ENCODE measurements at regions not wholly inside any gene's neighbourhood (a gene's known extent, or its start where the extent isn't known, plus 50 kb on each side); places are given as distances from the start of the nearest gene placed in this dataset.

GRCh38 chrX:7204619-7205018 lies 56.7 kb upstream of the PUDP start:
- no peaks in the 10 kb centered on the region for H3K27me3 ChIP-seq (ENCODE audit: insufficient read depth, insufficient read length)
- H3K4me1 ChIP-seq (ENCODE audit: insufficient read depth, insufficient read length): no peaks in the 10 kb centered on the region
- no peak overlapping the region for H3K9ac ChIP-seq (ENCODE audit: insufficient read length, low read depth)
- H3K4me3 ChIP-seq (ENCODE audit: insufficient read length, low read depth): no peak overlapping the region
- no peak for DNase-seq (ENCODE audit: low read depth, low spot score)
- TF ChIP-seq SUZ12 (IDR thresholded peaks at IDR 0.05; ENCODE audit: extremely low read depth, insufficient read depth, insufficient read length) (no peak), ZNF274 (IDR thresholded peaks at IDR 0.05; ENCODE audit: low read depth, low read length) (no peak), YY1 (IDR thresholded peaks at IDR 0.05; ENCODE audit: insufficient read depth, insufficient read length) (no peak)
- no peaks in the 10 kb centered on the region for H3K36me3 ChIP-seq (ENCODE audit: insufficient read depth, insufficient read length, low read length)
- H3K9me3 ChIP-seq (ENCODE audit: insufficient read depth, low read length): no peaks in the 10 kb centered on the region

DNA sequence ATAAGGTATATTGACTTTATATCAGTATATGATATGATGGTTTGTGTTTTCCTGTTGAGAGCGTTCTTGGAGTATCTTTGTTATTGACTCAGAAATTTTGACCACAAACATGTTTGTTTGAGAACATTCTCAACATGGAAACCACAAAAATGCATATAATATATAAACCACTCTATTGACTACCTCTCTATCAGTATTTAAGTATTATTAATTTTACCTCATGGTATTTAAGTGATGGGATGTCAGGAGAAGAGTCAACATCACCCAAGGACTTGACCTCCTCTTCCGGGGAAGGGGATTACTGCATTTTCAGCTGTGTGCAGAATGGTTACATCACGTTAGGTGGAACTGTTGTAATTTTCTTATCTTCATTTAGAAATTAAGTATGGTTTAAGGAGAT lies 54.3 kb upstream of the PUDP start:
- no peaks in the 10 kb centered on the region for H3K4me1 ChIP-seq (ENCODE audit: insufficient read depth, insufficient read length)
- no peak overlapping the region for H3K4me3 ChIP-seq (ENCODE audit: insufficient read length, low read depth)
- H3K36me3 ChIP-seq (ENCODE audit: insufficient read depth, insufficient read length, low read length): no peaks in the 10 kb centered on the region
- H3K27me3 ChIP-seq (ENCODE audit: insufficient read depth, insufficient read length): no peaks in the 10 kb centered on the region
- no peak for DNase-seq (ENCODE audit: low read depth, low spot score)
- no peaks in the 10 kb centered on the region for H3K9me3 ChIP-seq (ENCODE audit: insufficient read depth, low read length)
- no peak overlapping the region for H3K9ac ChIP-seq (ENCODE audit: insufficient read length, low read depth)
- TF ChIP-seq SUZ12 (IDR thresholded peaks at IDR 0.05; ENCODE audit: extremely low read depth, insufficient read depth, insufficient read length): no peak
- no peak for TF ChIP-seq ZNF274 (IDR thresholded peaks at IDR 0.05; ENCODE audit: low read depth, low read length)
- TF ChIP-seq YY1 (IDR thresholded peaks at IDR 0.05; ENCODE audit: insufficient read depth, insufficient read length): no peak

DNA sequence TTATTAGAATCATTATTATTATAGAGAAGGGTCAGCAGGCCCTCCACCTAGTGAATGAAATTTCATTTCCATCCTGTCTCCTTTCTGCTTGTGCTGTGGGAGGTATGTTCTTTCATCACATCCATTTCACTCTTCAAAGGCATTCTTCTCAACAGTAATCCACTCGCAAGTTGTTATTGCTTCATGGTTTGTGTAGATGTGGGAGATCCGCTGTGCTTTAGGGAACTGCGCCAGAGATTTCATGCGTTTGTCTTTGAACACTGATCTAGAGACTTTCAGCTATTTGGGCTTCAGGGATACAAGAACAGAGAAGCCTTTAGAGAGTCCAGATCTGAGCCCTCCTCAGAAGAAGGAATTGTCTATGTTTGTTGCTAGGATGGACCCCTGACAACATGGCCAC lies 53.5 kb upstream of the PUDP start:
- Histone ChIP-seq H3K9ac (ENCODE audit: insufficient read length, low read depth) (no peak overlapping the region), H3K27me3 (ENCODE audit: insufficient read depth, insufficient read length) (no peaks in the 10 kb centered on the region), H3K36me3 (ENCODE audit: insufficient read depth, insufficient read length, low read length) (no peaks in the 10 kb centered on the region), H3K4me1 (ENCODE audit: insufficient read depth, insufficient read length) (no peaks in the 10 kb centered on the region), H3K9me3 (ENCODE audit: insufficient read depth, low read length) (no peaks in the 10 kb centered on the region), H3K4me3 (ENCODE audit: insufficient read length, low read depth) (no peak overlapping the region)
- DNase-seq (ENCODE audit: low read depth, low spot score): no peak
- TF ChIP-seq YY1 (IDR thresholded peaks at IDR 0.05; ENCODE audit: insufficient read depth, insufficient read length) (no peak), SUZ12 (IDR thresholded peaks at IDR 0.05; ENCODE audit: extremely low read depth, insufficient read depth, insufficient read length) (no peak), ZNF274 (IDR thresholded peaks at IDR 0.05; ENCODE audit: low read depth, low read length) (no peak)

- no peak for DNase-seq (ENCODE audit: low read depth, low spot score)
- H3K9me3 ChIP-seq (ENCODE audit: insufficient read depth, low read length): no peaks in the 10 kb centered on the region
- H3K27me3 ChIP-seq (ENCODE audit: insufficient read depth, insufficient read length): no peaks in the 10 kb centered on the region
- no peaks in the 10 kb centered on the region for H3K36me3 ChIP-seq (ENCODE audit: insufficient read depth, insufficient read length, low read length)
- H3K4me1 ChIP-seq (ENCODE audit: insufficient read depth, insufficient read length): no peaks in the 10 kb centered on the region
- no peak for TF ChIP-seq ZNF274 (IDR thresholded peaks at IDR 0.05; ENCODE audit: low read depth, low read length)
- TF ChIP-seq SUZ12 (IDR thresholded peaks at IDR 0.05; ENCODE audit: extremely low read depth, insufficient read depth, insufficient read length): no peak
- TF ChIP-seq YY1 (IDR thresholded peaks at IDR 0.05; ENCODE audit: insufficient read depth, insufficient read length): no peak
- no peak overlapping the region for H3K9ac ChIP-seq (ENCODE audit: insufficient read length, low read depth)
- H3K4me3 ChIP-seq (ENCODE audit: insufficient read length, low read depth): no peak overlapping the region
These were observed 50.5 kb upstream of the PUDP start for GRCh38 chrX:7198499-7198898.
